ENCODE measurements at regions not wholly inside any gene's neighbourhood (a gene's known extent, or its start where the extent isn't known, plus 50 kb on each side); places are given as distances from the start of the nearest gene placed in this dataset.

DNA sequence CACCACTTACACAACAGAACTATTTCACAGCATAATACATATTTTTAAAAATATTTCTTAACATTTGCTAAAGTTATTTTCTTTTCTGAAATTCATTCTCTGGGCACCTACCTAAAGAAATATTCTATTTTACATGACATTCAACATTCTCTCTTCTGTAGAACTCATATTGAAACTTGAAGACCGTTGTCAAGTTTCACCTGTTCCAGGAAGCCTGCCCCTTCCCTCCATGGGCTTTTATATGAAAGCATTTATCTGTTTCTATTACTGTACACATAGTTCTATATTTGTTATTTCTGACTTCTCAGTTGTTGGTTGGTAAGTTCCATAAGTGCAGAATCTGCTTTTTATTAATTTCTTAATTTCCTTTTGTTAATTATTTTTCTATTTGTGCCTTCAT is 204.3 kb upstream of the ALCAM start:
- TF ChIP-seq POLR2A (IDR thresholded peaks at IDR 0.05): no peak
- no peak for TF ChIP-seq CTCF (IDR thresholded peaks at IDR 0.05)
- TF ChIP-seq POLR2AphosphoS5 (IDR thresholded peaks at IDR 0.05; ENCODE audit: insufficient read depth in 1 of 2, low read depth in 1 of 2): no peak
